GM12874 (cell line): ENCODE measurements at regions not wholly inside any gene's neighbourhood (a gene's known extent, or its start where the extent isn't known, plus 50 kb on each side); places are given as distances from the start of the nearest gene placed in this dataset.

Experiments used
- TF ChIP-seq, protein P1 (sequence below): IDR thresholded peaks from 2 replicates; pipeline ENCODE4 v1.5.1; 2011; ENCODE audit warnings: low read depth, mild to moderate bottlenecking, control low read depth, low read length, moderate library complexity; ENCODE audit not compliant: insufficient read depth

GRCh38 chr15:101543026-101543390 lies 53.5 kb upstream of the PCSK6 start:
- TF ChIP-seq, protein P1, sequence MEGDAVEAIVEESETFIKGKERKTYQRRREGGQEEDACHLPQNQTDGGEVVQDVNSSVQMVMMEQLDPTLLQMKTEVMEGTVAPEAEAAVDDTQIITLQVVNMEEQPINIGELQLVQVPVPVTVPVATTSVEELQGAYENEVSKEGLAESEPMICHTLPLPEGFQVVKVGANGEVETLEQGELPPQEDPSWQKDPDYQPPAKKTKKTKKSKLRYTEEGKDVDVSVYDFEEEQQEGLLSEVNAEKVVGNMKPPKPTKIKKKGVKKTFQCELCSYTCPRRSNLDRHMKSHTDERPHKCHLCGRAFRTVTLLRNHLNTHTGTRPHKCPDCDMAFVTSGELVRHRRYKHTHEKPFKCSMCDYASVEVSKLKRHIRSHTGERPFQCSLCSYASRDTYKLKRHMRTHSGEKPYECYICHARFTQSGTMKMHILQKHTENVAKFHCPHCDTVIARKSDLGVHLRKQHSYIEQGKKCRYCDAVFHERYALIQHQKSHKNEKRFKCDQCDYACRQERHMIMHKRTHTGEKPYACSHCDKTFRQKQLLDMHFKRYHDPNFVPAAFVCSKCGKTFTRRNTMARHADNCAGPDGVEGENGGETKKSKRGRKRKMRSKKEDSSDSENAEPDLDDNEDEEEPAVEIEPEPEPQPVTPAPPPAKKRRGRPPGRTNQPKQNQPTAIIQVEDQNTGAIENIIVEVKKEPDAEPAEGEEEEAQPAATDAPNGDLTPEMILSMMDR = no peak

- TF ChIP-seq, protein P1 = no peak
These were observed 53.0 kb upstream of the PCSK6 start for GRCh38 chr15:101542306-101543025.

DNA sequence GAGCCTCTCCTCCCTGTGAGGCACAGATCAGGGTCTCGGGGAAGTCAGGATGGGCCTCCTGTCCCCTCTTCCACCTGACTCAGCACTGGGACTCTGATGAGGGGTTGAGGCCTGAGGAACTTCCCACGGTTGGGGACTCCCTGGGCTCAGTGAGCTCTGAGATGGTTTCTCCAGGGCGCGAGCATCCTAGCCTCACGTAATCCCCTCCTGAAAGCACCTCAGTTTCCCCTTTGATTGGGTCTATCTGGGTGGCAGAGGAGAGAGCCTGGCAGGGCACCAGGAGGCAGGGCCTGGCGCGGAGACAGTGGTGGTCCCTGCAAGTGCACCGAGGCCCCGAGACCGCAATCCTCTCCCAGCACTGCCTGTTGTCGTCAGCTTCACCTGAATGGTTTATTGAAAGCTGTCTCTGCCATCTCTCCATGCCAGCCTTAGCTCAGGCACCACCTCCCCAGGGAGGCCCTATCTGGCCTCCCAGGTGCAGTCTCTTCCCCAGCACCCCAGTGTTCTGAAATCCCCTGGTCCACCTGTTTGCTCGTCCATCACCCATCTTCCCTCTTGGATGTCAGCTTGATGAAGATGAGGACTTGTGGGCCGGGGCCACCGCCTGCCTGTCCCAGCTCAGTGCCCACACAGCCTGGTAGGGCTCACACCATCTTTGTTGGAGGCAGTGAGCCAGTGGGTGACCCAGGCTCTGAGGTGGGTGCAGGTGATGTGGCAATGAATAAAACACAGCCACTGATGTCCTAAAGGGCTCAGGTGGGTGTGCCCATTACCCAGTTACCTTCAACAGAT lies 52.2 kb upstream of the PCSK6 start:
- TF ChIP-seq, protein P1 = no peak

- TF ChIP-seq, protein P1 = no peak
These were observed 51.2 kb upstream of the PCSK6 start for GRCh38 chr15:101540480-101541239.

DNA sequence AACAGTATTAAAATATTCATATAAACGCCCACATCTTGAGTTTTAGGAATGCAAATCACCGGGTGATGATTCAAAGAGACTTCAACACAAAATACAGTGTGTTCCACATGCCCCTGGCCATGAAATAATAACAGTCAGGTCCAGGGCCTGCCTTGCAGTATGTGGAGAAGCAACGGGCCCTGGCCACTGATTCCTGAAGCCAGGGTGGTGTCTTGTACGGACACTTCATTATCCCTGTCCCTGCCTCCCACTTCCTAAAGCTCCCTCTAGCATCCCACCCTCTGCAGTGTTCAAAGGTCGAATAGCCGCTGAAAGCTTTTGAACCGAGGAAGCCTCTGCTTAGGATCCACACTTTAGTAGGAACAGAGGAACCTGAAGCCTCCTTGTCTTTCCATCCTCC lies 50.4 kb upstream of the PCSK6 start:
- TF ChIP-seq, protein P1 = no peak

DNA sequence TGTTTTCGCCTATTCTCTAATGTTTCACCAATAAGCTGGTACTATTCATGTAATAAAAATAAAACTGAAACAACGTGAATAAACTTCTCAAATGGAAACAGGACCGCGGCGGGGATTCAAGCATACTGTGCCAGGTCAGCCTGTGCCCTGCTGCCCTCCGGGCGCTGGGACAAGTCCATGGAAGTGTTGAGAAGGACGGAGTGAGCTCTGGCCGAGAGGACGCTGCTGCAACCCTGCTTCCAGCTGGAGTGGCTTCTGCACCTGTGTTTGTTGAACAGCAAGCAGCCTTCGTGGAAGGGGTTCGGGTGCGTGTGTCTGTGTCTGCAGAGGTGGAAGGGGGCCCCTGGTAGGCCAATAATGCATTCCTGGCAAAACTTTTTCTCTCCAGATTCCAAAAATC lies 50.0 kb upstream of the PCSK6 start:
- TF ChIP-seq, protein P1 = no peak
